ENCODE measurements at regions not wholly inside any gene's neighbourhood (a gene's known extent, or its start where the extent isn't known, plus 50 kb on each side); places are given as distances from the start of the nearest gene placed in this dataset.
"Not testable (repeated sequence)": the region's sequence is repeated elsewhere in the genome, so short reads cannot be mapped to it uniquely, and the experiment has no call there.

DNA sequence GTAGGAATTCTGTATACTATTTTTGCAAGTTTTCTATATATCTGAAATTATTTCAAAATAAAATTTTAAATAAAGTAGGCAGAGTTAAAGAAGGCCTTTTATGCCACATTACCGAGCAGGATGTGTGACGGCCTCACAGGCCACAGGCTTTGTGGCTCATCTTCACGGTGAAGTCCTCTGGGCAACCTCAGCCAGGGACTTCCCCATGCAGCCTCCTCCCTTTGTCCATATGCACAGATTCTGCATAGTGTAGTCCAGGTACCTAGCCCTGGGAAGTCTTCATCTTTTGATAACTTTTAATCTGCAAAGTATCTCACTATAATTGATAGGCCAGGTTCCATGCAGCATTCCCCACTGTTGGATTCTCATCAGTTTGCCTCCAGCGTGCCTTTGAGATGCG is 62.8 kb downstream of the ARHGAP11B start:
- not testable (repeated sequence) for TF ChIP-seq POLR2AphosphoS5 (IDR thresholded peaks at IDR 0.05; ENCODE audit: low read depth)
- TF ChIP-seq, protein P1, sequence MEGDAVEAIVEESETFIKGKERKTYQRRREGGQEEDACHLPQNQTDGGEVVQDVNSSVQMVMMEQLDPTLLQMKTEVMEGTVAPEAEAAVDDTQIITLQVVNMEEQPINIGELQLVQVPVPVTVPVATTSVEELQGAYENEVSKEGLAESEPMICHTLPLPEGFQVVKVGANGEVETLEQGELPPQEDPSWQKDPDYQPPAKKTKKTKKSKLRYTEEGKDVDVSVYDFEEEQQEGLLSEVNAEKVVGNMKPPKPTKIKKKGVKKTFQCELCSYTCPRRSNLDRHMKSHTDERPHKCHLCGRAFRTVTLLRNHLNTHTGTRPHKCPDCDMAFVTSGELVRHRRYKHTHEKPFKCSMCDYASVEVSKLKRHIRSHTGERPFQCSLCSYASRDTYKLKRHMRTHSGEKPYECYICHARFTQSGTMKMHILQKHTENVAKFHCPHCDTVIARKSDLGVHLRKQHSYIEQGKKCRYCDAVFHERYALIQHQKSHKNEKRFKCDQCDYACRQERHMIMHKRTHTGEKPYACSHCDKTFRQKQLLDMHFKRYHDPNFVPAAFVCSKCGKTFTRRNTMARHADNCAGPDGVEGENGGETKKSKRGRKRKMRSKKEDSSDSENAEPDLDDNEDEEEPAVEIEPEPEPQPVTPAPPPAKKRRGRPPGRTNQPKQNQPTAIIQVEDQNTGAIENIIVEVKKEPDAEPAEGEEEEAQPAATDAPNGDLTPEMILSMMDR (IDR thresholded peaks at IDR 0.05; ENCODE audit: insufficient read depth, low read length): not testable (repeated sequence)
